ENCODE measurements at regions not wholly inside any gene's neighbourhood (a gene's known extent, or its start where the extent isn't known, plus 50 kb on each side); places are given as distances from the start of the nearest gene placed in this dataset.

DNA sequence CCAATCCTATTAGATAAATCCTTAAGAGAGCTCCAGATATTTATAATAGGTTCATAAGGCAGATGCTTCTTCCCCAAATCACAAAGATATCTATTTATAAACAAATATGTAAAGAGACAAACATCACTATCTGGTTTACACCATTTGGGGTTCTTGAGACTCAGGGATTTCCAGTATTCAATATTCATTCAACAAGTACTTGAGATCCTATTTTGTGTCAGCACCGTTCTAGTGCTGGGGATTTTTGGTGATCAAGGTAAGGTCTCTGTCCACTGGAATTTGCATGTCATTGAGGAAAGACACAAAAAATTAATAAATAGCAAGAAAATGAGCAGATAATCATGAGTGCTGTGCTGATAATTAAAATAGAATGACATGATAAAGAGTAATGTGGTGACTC is 222.7 kb upstream of the FOXN3 start:
- WGBS, 2 donors = 88 to 94% methylated on average over 1 of the region's 1 CpG
- Histone ChIP-seq H3K9me3 (no peaks in the 10 kb centered on the region), H3K4me1 (peaks cover 20% of the 10 kb centered on the region), H3K4me3 (no peak overlapping the region), H3K36me3 (replicated peaks in 1 of 2; ENCODE audit: insufficient read depth in 1 of 2, low read depth in 2 of 2) (no peaks in the 10 kb centered on the region), H3K27me3 (no peaks in the 10 kb centered on the region), H3K27ac (no peak overlapping the region)
- DNase-seq (no peak), ATAC-seq (no peak)
- intact Hi-C loops (cut with DNase I) = no loop called here
- TF ChIP-seq CTCF (IDR thresholded peaks at IDR 0.05) (no peak), POLR2A (IDR thresholded peaks at IDR 0.05) (no peak)

DNA sequence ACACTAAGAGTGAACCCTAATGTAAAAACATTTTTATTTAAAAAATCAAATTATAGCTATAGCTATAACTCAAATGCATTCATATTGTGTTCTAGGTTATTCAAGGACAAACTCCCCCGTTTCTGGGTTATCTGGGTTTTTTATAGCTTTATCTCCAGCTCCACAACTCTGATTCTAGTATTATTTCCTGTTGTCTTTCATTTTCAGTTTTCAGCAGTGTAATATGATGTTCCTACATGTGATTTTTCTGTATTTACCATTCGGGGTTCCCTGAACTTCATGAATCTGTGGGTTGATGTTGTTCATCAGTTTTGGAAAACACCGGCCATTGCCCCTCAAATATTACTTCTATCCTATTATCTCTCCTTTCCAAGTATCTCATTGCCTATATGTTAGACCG is 221.9 kb upstream of the FOXN3 start:
- 61 to 73% methylated on average over 4 of the region's 4 CpGs for WGBS, 2 donors
- TF ChIP-seq CTCF (IDR thresholded peaks at IDR 0.05) = no peak
- no peak for TF ChIP-seq POLR2A (IDR thresholded peaks at IDR 0.05)
- Histone ChIP-seq H3K9me3 (no peaks in the 10 kb centered on the region), H3K4me3 (no peak overlapping the region), H3K36me3 (replicated peaks in 1 of 2; ENCODE audit: insufficient read depth in 1 of 2, low read depth in 2 of 2) (no peaks in the 10 kb centered on the region), H3K27me3 (no peaks in the 10 kb centered on the region), H3K27ac (no peak overlapping the region), H3K4me1 (peaks cover 20% of the 10 kb centered on the region)
- intact Hi-C loops (cut with DNase I) = no loop called here
- no peak for ATAC-seq
- DNase-seq = no peak

GRCh38 chr14:89637581-89637980 is 220.5 kb upstream of the FOXN3 start:
- no peak for TF ChIP-seq POLR2A (IDR thresholded peaks at IDR 0.05)
- TF ChIP-seq CTCF (IDR thresholded peaks at IDR 0.05) = no peak
- Histone ChIP-seq H3K4me3 (no peak overlapping the region), H3K36me3 (replicated peaks in 1 of 2; ENCODE audit: insufficient read depth in 1 of 2, low read depth in 2 of 2) (no peaks in the 10 kb centered on the region), H3K27me3 (no peaks in the 10 kb centered on the region), H3K27ac (no peak overlapping the region), H3K4me1 (peaks cover 20% of the 10 kb centered on the region), H3K9me3 (no peaks in the 10 kb centered on the region)
- WGBS, 2 donors = 69 to 73% methylated on average over 2 of the region's 2 CpGs
- DNase-seq (no peak), ATAC-seq (no peak)
- intact Hi-C loops (cut with DNase I) = no loop called here

GRCh38 chr14:89635615-89636014 is 218.6 kb upstream of the FOXN3 start:
- ATAC-seq (no peak), DNase-seq (no peak)
- no peak for TF ChIP-seq CTCF (IDR thresholded peaks at IDR 0.05)
- TF ChIP-seq POLR2A (IDR thresholded peaks at IDR 0.05) = no peak
- Histone ChIP-seq H3K27ac (no peak overlapping the region), H3K4me3 (no peak overlapping the region), H3K9me3 (no peaks in the 10 kb centered on the region), H3K36me3 (replicated peaks in 1 of 2; ENCODE audit: insufficient read depth in 1 of 2, low read depth in 2 of 2) (no peaks in the 10 kb centered on the region), H3K4me1 (peaks cover 2% of the 10 kb centered on the region), H3K27me3 (no peaks in the 10 kb centered on the region)
- WGBS, 2 donors = 87 to 90% methylated on average over 8 of the region's 8 CpGs
- intact Hi-C loops (cut with DNase I) = no loop called here

DNA sequence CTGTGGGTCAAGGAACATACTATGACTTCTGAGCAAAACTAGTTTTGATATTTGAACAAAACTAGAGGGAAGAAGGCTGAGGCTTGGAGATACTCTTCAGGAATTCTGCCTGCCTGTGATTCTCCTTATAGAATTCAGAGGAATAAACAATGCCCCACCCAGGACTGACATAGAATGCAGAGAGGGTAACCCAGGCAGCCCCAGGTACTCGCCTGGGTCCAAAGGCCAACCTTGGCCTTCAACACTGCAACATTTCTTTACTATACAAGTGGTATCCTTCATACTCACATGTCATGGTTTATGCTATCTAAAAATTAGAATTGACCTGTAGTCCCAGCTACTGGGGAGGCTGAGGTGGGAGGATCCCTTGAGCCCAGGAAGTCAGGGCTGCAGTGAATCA is 217.0 kb upstream of the FOXN3 start:
- DNase-seq = no peak
- H3K27me3 ChIP-seq = no peaks in the 10 kb centered on the region
- no peak overlapping the region for H3K27ac ChIP-seq
- H3K9me3 ChIP-seq = no peaks in the 10 kb centered on the region
- TF ChIP-seq CTCF (IDR thresholded peaks at IDR 0.05) (no peak), POLR2A (IDR thresholded peaks at IDR 0.05) (no peak)
- intact Hi-C loops (cut with DNase I) = no loop called here
- WGBS, 2 donors = 92 to 100% methylated on average over 1 of the region's 1 CpG
- ATAC-seq = no peak
- no peaks in the 10 kb centered on the region for H3K36me3 ChIP-seq (replicated peaks in 1 of 2; ENCODE audit: insufficient read depth in 1 of 2, low read depth in 2 of 2)
- H3K4me3 ChIP-seq = no peak overlapping the region
- no peaks in the 10 kb centered on the region for H3K4me1 ChIP-seq

Data from body of pancreas (tissue), 4 donors.